ENCODE measurements at regions not wholly inside any gene's neighbourhood (a gene's known extent, or its start where the extent isn't known, plus 50 kb on each side); places are given as distances from the start of the nearest gene placed in this dataset.
"Not testable (repeated sequence)": the region's sequence is repeated elsewhere in the genome, so short reads cannot be mapped to it uniquely, and the experiment has no call there.

DNA sequence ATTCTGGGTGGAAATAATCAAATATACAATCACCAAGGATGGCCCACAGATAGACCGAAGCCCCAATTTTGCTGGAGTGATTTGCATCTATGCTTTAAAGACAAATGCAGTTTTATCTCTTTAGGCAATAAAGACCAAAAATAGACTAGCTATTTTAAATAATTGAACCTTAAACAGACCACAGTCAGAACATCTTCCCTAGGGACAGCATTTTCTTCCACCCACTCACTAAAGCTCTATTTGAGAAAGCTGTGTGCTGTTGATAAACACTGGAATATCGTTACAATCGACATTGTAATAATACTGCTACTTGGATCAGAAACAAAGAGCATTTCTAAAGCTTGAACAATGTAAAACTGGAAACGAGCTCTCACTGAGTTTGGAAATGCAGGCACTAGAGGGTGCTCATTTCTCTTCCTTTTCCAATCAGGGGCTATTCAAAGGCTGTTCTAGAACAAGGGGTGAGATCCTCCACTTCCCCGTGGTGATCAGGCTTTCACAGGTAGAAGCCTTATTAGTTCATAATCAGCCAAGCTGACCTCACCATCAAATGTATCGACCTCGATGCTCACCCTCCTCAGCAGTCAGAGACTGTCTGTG lies 209.3 kb upstream of the PRSS58 start:
- TF ChIP-seq, protein P1, sequence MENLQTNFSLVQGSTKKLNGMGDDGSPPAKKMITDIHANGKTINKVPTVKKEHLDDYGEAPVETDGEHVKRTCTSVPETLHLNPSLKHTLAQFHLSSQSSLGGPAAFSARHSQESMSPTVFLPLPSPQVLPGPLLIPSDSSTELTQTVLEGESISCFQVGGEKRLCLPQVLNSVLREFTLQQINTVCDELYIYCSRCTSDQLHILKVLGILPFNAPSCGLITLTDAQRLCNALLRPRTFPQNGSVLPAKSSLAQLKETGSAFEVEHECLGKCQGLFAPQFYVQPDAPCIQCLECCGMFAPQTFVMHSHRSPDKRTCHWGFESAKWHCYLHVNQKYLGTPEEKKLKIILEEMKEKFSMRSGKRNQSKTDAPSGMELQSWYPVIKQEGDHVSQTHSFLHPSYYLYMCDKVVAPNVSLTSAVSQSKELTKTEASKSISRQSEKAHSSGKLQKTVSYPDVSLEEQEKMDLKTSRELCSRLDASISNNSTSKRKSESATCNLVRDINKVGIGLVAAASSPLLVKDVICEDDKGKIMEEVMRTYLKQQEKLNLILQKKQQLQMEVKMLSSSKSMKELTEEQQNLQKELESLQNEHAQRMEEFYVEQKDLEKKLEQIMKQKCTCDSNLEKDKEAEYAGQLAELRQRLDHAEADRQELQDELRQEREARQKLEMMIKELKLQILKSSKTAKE (CRISPR knock-in tag; IDR thresholded peaks at IDR 0.05; ENCODE audit: borderline replicate concordance): not testable (repeated sequence)
- not testable (repeated sequence) for TF ChIP-seq ZBTB42 (CRISPR knock-in tag; IDR thresholded peaks at IDR 0.05); FOXA3 (CRISPR knock-in tag; IDR thresholded peaks at IDR 0.05); ZNF737 (CRISPR knock-in tag; IDR thresholded peaks at IDR 0.05; ENCODE audit: borderline replicate concordance); ZNF775 (CRISPR knock-in tag; IDR thresholded peaks at IDR 0.05; ENCODE audit: borderline replicate concordance); MTF2 (CRISPR knock-in tag; IDR thresholded peaks at IDR 0.05; ENCODE audit: borderline replicate concordance); BRCA1 (CRISPR knock-in tag; IDR thresholded peaks at IDR 0.05); SRF (IDR thresholded peaks at IDR 0.05; ENCODE audit: low read depth, low read length); SKI (IDR thresholded peaks at IDR 0.05; ENCODE audit: partially characterized antibody); ESRRA (CRISPR knock-in tag; IDR thresholded peaks at IDR 0.05; ENCODE audit: low read depth)
- TF ChIP-seq, protein P2, sequence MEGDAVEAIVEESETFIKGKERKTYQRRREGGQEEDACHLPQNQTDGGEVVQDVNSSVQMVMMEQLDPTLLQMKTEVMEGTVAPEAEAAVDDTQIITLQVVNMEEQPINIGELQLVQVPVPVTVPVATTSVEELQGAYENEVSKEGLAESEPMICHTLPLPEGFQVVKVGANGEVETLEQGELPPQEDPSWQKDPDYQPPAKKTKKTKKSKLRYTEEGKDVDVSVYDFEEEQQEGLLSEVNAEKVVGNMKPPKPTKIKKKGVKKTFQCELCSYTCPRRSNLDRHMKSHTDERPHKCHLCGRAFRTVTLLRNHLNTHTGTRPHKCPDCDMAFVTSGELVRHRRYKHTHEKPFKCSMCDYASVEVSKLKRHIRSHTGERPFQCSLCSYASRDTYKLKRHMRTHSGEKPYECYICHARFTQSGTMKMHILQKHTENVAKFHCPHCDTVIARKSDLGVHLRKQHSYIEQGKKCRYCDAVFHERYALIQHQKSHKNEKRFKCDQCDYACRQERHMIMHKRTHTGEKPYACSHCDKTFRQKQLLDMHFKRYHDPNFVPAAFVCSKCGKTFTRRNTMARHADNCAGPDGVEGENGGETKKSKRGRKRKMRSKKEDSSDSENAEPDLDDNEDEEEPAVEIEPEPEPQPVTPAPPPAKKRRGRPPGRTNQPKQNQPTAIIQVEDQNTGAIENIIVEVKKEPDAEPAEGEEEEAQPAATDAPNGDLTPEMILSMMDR (CRISPR knock-in tag; IDR thresholded peaks at IDR 0.05): not testable (repeated sequence)
- TF ChIP-seq, protein P3, sequence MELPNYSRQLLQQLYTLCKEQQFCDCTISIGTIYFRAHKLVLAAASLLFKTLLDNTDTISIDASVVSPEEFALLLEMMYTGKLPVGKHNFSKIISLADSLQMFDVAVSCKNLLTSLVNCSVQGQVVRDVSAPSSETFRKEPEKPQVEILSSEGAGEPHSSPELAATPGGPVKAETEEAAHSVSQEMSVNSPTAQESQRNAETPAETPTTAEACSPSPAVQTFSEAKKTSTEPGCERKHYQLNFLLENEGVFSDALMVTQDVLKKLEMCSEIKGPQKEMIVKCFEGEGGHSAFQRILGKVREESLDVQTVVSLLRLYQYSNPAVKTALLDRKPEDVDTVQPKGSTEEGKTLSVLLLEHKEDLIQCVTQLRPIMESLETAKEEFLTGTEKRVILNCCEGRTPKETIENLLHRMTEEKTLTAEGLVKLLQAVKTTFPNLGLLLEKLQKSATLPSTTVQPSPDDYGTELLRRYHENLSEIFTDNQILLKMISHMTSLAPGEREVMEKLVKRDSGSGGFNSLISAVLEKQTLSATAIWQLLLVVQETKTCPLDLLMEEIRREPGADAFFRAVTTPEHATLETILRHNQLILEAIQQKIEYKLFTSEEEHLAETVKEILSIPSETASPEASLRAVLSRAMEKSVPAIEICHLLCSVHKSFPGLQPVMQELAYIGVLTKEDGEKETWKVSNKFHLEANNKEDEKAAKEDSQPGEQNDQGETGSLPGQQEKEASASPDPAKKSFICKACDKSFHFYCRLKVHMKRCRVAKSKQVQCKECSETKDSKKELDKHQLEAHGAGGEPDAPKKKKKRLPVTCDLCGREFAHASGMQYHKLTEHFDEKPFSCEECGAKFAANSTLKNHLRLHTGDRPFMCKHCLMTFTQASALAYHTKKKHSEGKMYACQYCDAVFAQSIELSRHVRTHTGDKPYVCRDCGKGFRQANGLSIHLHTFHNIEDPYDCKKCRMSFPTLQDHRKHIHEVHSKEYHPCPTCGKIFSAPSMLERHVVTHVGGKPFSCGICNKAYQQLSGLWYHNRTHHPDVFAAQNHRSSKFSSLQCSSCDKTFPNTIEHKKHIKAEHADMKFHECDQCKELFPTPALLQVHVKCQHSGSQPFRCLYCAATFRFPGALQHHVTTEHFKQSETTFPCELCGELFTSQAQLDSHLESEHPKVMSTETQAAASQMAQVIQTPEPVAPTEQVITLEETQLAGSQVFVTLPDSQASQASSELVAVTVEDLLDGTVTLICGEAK (IDR thresholded peaks at IDR 0.05): not testable (repeated sequence)
- TF ChIP-seq, protein P3 (CRISPR knock-in tag; IDR thresholded peaks at IDR 0.05): not testable (repeated sequence)
